Adrenal gland (tissue), 5 donors: ENCODE measurements at regions not wholly inside any gene's neighbourhood (a gene's known extent, or its start where the extent isn't known, plus 50 kb on each side); places are given as distances from the start of the nearest gene placed in this dataset.

Experiments
- POLR2A ChIP-seq, 2 donors: fragments of 450-650 bp; IDR thresholded peaks; one replicate each; pipeline ENCODE4 v1.6.1; 2017; ENCODE audit warnings: antibody characterized with exemption in 2 of 2, mild to moderate bottlenecking in 2 of 2, moderate library complexity in 1 of 2
- TF ChIP-seq, protein P1 (sequence below), 6 experiments: fragments of 450-650 bp in 4 of 6; fragments of 200-600 bp in 2 of 6; sonication (generic) in 1 of 6; IDR thresholded peaks; 1 replicate in 5 of 6; 2 replicates in 1 of 6; pipeline versions ENCODE4 v1.5.1 to v1.8.0; 2016 to 2021; ENCODE audit warnings: antibody characterized with exemption in 6 of 6, mild to moderate bottlenecking in 2 of 6, moderate library complexity in 1 of 6
- donor health status: DM: no; HTN: no; CAD: no.

- TF ChIP-seq POLR2A (IDR thresholded peaks at IDR 0.05) = no peak
- TF ChIP-seq, protein P1, sequence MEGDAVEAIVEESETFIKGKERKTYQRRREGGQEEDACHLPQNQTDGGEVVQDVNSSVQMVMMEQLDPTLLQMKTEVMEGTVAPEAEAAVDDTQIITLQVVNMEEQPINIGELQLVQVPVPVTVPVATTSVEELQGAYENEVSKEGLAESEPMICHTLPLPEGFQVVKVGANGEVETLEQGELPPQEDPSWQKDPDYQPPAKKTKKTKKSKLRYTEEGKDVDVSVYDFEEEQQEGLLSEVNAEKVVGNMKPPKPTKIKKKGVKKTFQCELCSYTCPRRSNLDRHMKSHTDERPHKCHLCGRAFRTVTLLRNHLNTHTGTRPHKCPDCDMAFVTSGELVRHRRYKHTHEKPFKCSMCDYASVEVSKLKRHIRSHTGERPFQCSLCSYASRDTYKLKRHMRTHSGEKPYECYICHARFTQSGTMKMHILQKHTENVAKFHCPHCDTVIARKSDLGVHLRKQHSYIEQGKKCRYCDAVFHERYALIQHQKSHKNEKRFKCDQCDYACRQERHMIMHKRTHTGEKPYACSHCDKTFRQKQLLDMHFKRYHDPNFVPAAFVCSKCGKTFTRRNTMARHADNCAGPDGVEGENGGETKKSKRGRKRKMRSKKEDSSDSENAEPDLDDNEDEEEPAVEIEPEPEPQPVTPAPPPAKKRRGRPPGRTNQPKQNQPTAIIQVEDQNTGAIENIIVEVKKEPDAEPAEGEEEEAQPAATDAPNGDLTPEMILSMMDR (IDR thresholded peaks at IDR 0.05) = no peak
These were observed 118.5 kb downstream of the DLL1 start for GRCh38 chr6:170172392-170172791.
